Bronchial epithelial cell (primary cell): ENCODE measurements at regions not wholly inside any gene's neighbourhood (a gene's known extent, or its start where the extent isn't known, plus 50 kb on each side); places are given as distances from the start of the nearest gene placed in this dataset.
A peak's percentile ranks its signal among the peaks of the same experiment; 100 is the strongest.

Experiments
- DNase-seq: peaks from one replicate; pipeline ENCODE4 v3.0.0-alpha.2; 2010; ENCODE audit warnings: low read depth
- FAIRE-seq: peaks from 2 replicates; lab custom pipeline; 2011; peaks lifted over from hg19 to GRCh38; lab: Jason Lieb, UNC
- H3K27me3 ChIP-seq: 2 replicates; pipeline ENCODE4 v1.5.1; 2011; ENCODE audit warnings: low read length; ENCODE audit not compliant: control insufficient read depth, insufficient read depth
- H3K36me3 ChIP-seq: 2 replicates; pipeline ENCODE4 v1.5.1; 2011; ENCODE audit warnings: low read length; ENCODE audit not compliant: control insufficient read depth, insufficient read depth
- H3K4me3 ChIP-seq: 2 replicates; pipeline ENCODE4 v1.5.1; 2011; ENCODE audit warnings: mild to moderate bottlenecking, low read depth, low read length, control low read depth
- TF ChIP-seq, protein P1 (sequence below): IDR thresholded peaks from 2 replicates; pipeline ENCODE4 v1.5.1; 2011; ENCODE audit warnings: mild to moderate bottlenecking, moderate library complexity, low read length, control low read depth, inconsistent platforms; ENCODE audit not compliant: insufficient read depth, severe bottlenecking

DNA sequence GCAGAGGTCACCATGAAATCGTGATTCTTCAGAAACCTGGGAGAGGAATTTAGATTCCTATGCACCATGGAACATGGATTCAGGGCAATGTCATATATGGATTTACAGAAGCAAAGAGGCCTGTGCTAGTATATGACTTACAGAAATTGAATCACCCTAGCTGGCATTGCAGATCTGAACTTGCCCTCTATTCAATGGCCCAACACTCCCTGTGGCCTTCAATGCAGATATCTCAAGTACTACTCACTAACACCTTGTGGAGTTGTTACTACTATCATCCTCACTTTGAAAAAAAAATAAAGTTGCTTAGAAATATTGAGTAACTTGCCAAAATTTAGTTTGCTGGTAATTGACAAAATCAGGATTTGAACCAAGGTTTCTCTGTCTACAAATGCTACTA, 305.4 kb upstream of the SLITRK1 start:
- FAIRE-seq (no peak), DNase-seq (peak; percentile 69)
- TF ChIP-seq, protein P1, sequence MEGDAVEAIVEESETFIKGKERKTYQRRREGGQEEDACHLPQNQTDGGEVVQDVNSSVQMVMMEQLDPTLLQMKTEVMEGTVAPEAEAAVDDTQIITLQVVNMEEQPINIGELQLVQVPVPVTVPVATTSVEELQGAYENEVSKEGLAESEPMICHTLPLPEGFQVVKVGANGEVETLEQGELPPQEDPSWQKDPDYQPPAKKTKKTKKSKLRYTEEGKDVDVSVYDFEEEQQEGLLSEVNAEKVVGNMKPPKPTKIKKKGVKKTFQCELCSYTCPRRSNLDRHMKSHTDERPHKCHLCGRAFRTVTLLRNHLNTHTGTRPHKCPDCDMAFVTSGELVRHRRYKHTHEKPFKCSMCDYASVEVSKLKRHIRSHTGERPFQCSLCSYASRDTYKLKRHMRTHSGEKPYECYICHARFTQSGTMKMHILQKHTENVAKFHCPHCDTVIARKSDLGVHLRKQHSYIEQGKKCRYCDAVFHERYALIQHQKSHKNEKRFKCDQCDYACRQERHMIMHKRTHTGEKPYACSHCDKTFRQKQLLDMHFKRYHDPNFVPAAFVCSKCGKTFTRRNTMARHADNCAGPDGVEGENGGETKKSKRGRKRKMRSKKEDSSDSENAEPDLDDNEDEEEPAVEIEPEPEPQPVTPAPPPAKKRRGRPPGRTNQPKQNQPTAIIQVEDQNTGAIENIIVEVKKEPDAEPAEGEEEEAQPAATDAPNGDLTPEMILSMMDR = no peak
- H3K4me3 ChIP-seq = no peak overlapping the region
- H3K36me3 ChIP-seq = no peaks in the 10 kb centered on the region
- no peaks in the 10 kb centered on the region for H3K27me3 ChIP-seq

DNA sequence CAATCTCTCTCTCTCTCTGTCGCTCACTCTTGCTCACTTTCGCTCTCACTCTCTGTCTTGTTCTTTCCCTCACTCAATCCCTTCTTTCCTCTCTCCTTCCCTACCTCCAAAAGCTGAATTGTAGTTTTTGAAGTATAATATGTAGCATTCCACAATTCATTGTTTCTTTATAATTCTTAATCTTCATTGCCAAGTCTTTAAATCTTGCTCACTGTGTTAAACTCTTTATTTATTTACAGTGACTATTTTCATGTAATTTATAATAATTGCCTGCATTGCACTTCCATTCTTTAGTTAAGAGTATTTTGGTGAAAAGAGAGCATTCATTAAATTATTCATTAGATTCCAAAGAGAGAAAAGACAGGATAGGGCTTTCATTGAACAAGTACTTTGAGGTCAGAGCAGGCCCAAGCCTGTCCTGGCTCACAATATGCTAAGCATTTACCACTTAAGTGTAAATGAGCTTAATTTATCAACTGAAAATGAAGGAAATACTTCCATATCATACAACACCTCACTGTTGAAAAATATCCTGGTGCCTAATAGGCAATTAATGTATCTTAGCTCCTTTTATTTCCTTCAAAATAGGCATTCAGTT, 257.4 kb upstream of the SLITRK1 start:
- TF ChIP-seq, protein P1 = no peak
- Histone ChIP-seq H3K4me3 (no peak overlapping the region), H3K27me3 (no peaks in the 10 kb centered on the region), H3K36me3 (no peaks in the 10 kb centered on the region)
- peak; percentile 22 for DNase-seq
- no peak for FAIRE-seq

DNA sequence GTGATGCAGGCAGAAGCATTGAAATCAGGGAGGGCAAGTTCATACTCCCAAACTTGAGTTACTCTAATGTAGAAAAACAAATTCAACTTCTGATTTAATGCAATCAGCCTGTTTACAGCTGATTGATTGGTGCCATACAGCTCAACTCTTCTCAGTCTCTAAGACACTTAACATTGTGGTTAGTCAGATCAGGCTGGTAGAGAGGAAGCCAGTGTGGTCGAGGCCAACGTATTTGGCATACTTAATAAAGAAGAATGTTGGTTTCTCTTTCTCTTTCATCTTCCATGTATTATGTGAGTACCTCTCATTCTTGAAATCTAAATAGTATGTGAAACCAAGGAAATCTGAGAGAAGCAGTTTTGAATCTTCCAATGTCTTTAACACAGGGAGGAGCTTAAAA, 255.0 kb upstream of the SLITRK1 start:
- no peak overlapping the region for H3K4me3 ChIP-seq
- TF ChIP-seq, protein P1 = no peak
- FAIRE-seq (no peak), DNase-seq (no peak)
- H3K36me3 ChIP-seq = no peaks in the 10 kb centered on the region
- no peaks in the 10 kb centered on the region for H3K27me3 ChIP-seq

DNA sequence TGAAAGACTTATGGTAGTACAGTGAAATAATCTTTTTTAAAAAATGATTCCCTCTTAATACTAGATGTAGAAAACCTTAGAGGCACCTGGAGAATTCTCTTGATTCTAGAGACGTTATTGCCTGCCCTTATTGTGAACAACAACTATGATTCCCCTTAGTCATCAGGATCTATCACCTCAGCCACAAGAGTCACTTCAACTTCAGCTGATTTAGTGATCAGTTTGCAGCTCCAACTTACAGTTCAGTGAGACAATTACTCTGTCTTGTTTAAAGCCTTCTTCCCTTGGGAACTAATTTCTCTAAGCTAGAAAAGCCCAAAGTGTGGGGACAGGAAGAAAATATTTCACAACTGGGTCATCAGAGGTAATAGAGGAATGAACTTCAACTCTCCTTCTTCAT, 254.3 kb upstream of the SLITRK1 start:
- no peak for FAIRE-seq
- TF ChIP-seq, protein P1 = no peak

DNA sequence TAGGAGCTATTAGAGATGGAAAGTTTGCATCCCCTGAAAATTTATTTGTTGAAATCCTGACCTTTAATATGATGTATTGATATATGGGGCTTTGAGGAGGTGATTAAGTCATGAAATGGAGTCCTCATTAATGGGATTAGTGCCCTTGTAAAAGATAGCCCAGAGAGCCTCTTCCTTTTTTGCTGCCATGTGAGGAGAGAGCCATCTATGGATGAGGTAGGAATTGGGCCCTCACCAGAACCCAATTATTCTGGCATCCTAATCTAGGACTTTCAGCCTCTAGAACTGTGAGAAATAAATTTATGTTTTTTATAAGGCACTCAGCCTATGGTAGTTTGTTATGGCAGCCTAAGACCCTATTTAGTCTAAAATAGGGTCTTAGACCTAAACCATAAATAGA, 250.2 kb upstream of the SLITRK1 start:
- H3K27me3 ChIP-seq = no peaks in the 10 kb centered on the region
- no peak overlapping the region for H3K4me3 ChIP-seq
- DNase-seq (no peak), FAIRE-seq (no peak)
- H3K36me3 ChIP-seq = no peaks in the 10 kb centered on the region
- TF ChIP-seq, protein P1 = no peak

More for the DNA sequence above, 254.3 kb upstream of the SLITRK1 start:
- Histone ChIP-seq H3K36me3 (no peaks in the 10 kb centered on the region), H3K27me3 (no peaks in the 10 kb centered on the region), H3K4me3 (no peak overlapping the region)
- no peak for DNase-seq

DNA sequence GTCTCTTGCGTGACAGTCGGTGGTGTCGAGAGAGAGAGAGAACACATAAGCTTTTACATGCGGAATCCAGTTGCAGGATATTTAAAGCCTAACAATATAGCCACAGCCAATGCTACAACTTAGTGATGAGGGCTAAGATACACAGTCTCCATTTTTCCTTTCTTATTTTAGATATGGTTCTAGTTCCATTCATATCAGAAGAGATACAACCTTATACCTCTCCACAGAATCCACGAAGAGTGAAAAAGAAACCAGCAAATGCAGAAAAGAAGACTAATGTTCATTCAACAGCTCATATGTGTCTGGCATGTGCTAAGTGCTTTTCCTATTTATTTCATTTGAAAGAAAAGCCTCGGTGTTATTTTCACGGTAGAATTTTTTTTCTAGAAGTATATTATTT, 249.0 kb upstream of the SLITRK1 start:
- TF ChIP-seq, protein P1 = no peak
- no peak for FAIRE-seq
- no peaks in the 10 kb centered on the region for H3K27me3 ChIP-seq
- no peak overlapping the region for H3K4me3 ChIP-seq
- no peaks in the 10 kb centered on the region for H3K36me3 ChIP-seq
- no peak for DNase-seq
